ENCODE measurements at regions not wholly inside any gene's neighbourhood (a gene's known extent, or its start where the extent isn't known, plus 50 kb on each side); places are given as distances from the start of the nearest gene placed in this dataset.
"Not testable (repeated sequence)": the region's sequence is repeated elsewhere in the genome, so short reads cannot be mapped to it uniquely, and the experiment has no call there.

GRCh38 chr2:62339837-62340236, 143.9 kb downstream of the B3GNT2 start:
- DNase-seq = no peak
- Histone ChIP-seq H3K27me3 (no peaks in the 10 kb centered on the region; the same call in 1 of the 2 replicates), H3K4me1 (peaks cover 3% of the 10 kb centered on the region; the same call in 1 of the 2 replicates), H3K36me3 (no peaks in the 10 kb centered on the region), H3K27ac (no peak overlapping the region), H3K4me3 (no peak overlapping the region), H3K9me3 (replicated peaks) (no peaks in the 10 kb centered on the region)

DNA sequence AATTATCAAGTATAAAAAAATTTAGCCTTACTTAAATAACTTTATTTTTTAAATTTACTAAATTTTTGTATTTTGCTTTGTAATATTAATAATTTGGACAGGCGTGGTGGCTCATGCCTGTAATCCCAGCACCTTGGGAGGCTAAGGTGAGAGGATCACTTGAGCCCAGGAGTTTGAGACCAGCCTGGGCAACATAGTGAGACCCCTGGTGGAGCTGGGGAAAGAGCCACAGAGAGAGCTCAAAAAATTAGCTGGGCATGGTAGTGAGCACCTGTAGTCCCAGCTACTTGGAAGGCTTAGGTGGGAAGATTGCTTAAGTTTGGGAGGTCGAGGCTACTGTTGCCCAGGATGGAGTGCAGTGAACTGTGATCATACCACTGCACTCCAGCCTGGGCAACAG, 143.5 kb downstream of the B3GNT2 start:
- Histone ChIP-seq H3K9me3 (replicated peaks) (no peaks in the 10 kb centered on the region), H3K4me3 (no peak overlapping the region), H3K4me1 (peaks cover 3% of the 10 kb centered on the region; the same call in 1 of the 2 replicates), H3K27me3 (no peaks in the 10 kb centered on the region; the same call in 1 of the 2 replicates), H3K27ac (no peak overlapping the region), H3K36me3 (no peaks in the 10 kb centered on the region)
- DNase-seq = no peak

GRCh38 chr2:62338111-62338510, 142.2 kb downstream of the B3GNT2 start:
- Histone ChIP-seq H3K4me3 (no peak overlapping the region), H3K27me3 (no peaks in the 10 kb centered on the region; the same call in 1 of the 2 replicates), H3K9me3 (replicated peaks) (no peaks in the 10 kb centered on the region), H3K27ac (no peak overlapping the region), H3K4me1 (peaks cover 3% of the 10 kb centered on the region; the same call in 1 of the 2 replicates), H3K36me3 (no peaks in the 10 kb centered on the region)
- DNase-seq = no peak

GRCh38 chr2:62337403-62337802, 141.5 kb downstream of the B3GNT2 start:
- DNase-seq = no peak
- Histone ChIP-seq H3K36me3 (no peaks in the 10 kb centered on the region), H3K9me3 (replicated peaks) (no peaks in the 10 kb centered on the region), H3K4me1 (peaks cover 3% of the 10 kb centered on the region; the same call in 1 of the 2 replicates), H3K27ac (no peak overlapping the region), H3K4me3 (no peak overlapping the region), H3K27me3 (no peaks in the 10 kb centered on the region; the same call in 1 of the 2 replicates)

DNA sequence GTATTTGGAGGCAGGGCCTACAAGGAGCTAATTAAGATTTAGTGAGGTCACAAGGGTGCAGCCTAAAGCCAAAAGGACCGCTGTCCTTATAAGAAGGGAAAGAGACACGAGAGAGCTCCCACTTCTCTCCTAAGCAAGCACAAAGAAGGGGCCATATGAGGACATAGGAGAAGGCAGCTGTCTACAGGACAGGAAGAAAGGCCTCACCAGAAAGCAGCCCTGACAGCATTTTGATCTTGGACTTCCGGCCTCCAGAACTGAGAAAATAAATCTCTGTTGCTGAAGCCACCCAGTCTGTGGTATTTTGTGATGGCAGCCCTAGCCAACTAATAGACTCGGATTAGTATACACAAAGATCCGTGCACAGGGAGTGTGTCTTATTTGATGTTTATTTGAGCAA, 139.7 kb downstream of the B3GNT2 start:
- no peaks in the 10 kb centered on the region for H3K9me3 ChIP-seq (replicated peaks)
- H3K4me1 ChIP-seq = peaks cover 3% of the 10 kb centered on the region; the same call in 1 of the 2 replicates
- no peaks in the 10 kb centered on the region for H3K36me3 ChIP-seq
- DNase-seq = peak; percentile 7 to 31
- no peak overlapping the region for H3K4me3 ChIP-seq
- H3K27ac ChIP-seq = no peak overlapping the region
- no peaks in the 10 kb centered on the region; the same call in 1 of the 2 replicates for H3K27me3 ChIP-seq

GRCh38 chr2:62334440-62335058, 138.6 kb downstream of the B3GNT2 start:
- Histone ChIP-seq H3K36me3 (no peaks in the 10 kb centered on the region), H3K27me3 (no peaks in the 10 kb centered on the region), H3K27ac (no peak overlapping the region), H3K9me3 (replicated peaks) (no peaks in the 10 kb centered on the region), H3K4me1 (peaks cover 3% of the 10 kb centered on the region; the same call in 1 of the 2 replicates), H3K4me3 (no peak overlapping the region)
- DNase-seq = no peak

GRCh38 chr2:62334009-62334408, 138.1 kb downstream of the B3GNT2 start:
- no peaks in the 10 kb centered on the region for H3K9me3 ChIP-seq (replicated peaks)

DNA sequence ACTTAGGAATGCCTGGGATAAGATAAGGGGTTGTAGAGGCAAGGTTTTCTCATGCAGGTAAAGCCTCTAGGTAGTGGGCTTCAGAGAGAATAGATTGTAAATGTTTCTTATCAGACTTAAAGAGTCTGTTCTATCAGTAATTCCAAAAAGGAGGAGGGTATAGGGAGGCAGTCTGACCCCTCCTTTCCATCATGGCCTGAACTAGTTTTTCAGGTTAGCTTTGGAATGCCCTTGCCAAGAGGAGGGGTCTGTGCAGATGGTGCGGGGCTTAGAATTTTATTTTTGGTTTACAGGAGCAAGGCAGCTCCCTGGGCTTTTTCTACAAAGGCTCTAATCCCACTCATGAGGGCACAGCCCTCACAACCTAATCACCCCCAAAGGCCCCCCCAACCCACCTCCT, 135.0 kb downstream of the B3GNT2 start:
- Histone ChIP-seq H3K4me3 (no peak overlapping the region), H3K27me3 (no peaks in the 10 kb centered on the region), H3K36me3 (no peaks in the 10 kb centered on the region), H3K4me1 (peaks cover 3% of the 10 kb centered on the region; the same call in 1 of the 2 replicates), H3K9me3 (replicated peaks) (no peaks in the 10 kb centered on the region), H3K27ac (no peak overlapping the region)
- DNase-seq = no peak

More at GRCh38 chr2:62334009-62334408, 138.1 kb downstream of the B3GNT2 start:
- Histone ChIP-seq H3K36me3 (no peaks in the 10 kb centered on the region), H3K4me3 (no peak overlapping the region), H3K4me1 (peaks cover 3% of the 10 kb centered on the region; the same call in 1 of the 2 replicates), H3K27me3 (no peaks in the 10 kb centered on the region), H3K27ac (no peak overlapping the region)
- DNase-seq = no peak

DNA sequence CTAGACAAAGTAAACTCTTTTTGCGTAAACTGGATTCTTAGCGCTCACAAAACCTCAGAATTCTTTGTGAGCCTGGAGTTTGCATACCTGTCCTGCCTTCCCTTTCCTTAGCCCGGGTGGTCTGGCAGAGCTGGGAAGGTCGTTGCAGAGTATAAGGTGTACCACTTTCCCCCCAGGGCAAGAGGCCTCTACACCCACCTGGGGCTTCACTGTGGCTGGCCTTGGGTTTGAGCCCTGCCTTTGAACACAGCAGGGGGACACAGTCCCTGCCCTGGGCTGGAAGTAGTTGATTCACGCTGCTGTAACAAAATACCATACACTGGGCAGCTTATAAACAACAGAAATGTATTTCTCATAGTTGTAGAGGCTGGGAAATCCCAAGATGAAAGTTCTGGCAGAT, 133.9 kb downstream of the B3GNT2 start:
- Histone ChIP-seq H3K27ac (no peak overlapping the region), H3K4me1 (no peaks in the 10 kb centered on the region; the same call in 1 of the 2 replicates), H3K36me3 (no peaks in the 10 kb centered on the region), H3K9me3 (replicated peaks) (peaks cover 6% of the 10 kb centered on the region; the same call in 1 of the 2 replicates), H3K27me3 (no peaks in the 10 kb centered on the region), H3K4me3 (no peak overlapping the region)
- DNase-seq = no peak

- Histone ChIP-seq H3K27me3 (no peaks in the 10 kb centered on the region), H3K36me3 (no peaks in the 10 kb centered on the region), H3K4me3 (no peak overlapping the region), H3K9me3 (replicated peaks) (peaks cover 6% of the 10 kb centered on the region; the same call in 1 of the 2 replicates), H3K4me1 (no peaks in the 10 kb centered on the region; the same call in 1 of the 2 replicates), H3K27ac (no peak overlapping the region)
- DNase-seq = no peak
These were observed 130.8 kb downstream of the B3GNT2 start for GRCh38 chr2:62326735-62327134.

- peaks cover 6% of the 10 kb centered on the region; the same call in 1 of the 2 replicates for H3K9me3 ChIP-seq (replicated peaks)
- no peak overlapping the region for H3K4me3 ChIP-seq
- DNase-seq = no peak
- H3K36me3 ChIP-seq = no peaks in the 10 kb centered on the region
- no peaks in the 10 kb centered on the region for H3K27me3 ChIP-seq
- H3K27ac ChIP-seq = no peak overlapping the region
- H3K4me1 ChIP-seq = no peaks in the 10 kb centered on the region; the same call in 1 of the 2 replicates
These were observed 129.5 kb downstream of the B3GNT2 start for GRCh38 chr2:62325398-62325797.

DNA sequence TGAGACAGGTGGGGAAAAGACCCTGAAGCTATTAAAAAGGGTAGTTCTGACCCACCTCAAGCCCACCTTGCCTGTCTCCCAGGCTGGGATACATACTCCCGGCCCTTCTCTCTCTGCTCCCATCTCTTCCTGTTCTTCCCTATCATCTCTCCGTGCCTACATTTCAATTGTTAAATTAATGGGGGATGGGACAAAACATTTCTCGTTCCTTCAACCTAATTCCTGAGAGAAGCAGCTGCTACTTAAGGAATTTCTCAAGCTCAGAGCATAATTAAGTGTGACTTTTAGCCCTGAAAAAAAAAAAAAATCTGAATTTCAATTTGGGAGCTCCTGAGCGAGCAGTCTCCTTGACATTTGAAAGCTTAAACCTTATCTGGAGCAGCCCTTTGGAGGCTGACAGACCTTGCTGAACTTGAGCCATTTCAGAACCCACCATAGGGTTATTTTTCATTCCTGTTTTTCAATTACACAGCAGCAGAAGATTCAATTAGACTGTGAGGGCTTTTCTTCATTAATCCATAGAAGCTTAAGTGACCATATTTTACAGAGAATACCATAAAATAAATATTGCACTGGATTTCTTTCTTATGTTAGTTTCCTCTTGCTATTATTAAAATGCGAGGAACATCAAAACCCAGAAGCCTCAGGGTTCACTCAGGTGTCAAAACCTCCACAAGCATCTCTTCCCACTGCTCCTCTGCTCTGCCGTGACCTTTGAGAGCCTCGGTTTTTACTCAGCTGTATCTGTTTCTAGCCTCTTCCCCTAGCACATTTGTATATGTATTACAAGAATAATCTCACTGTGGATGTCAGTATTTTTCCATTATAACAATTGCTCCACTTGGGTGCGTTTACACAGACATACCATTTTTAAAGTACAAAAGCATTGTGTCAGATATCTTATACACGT, 125.7 kb downstream of the B3GNT2 start:
- Histone ChIP-seq H3K9me3 (replicated peaks) (peaks cover 6% of the 10 kb centered on the region; the same call in 1 of the 2 replicates), H3K27me3 (no peaks in the 10 kb centered on the region), H3K4me1 (no peaks in the 10 kb centered on the region; the same call in 1 of the 2 replicates), H3K36me3 (no peaks in the 10 kb centered on the region), H3K4me3 (no peak overlapping the region), H3K27ac (no peak overlapping the region)
- DNase-seq = no peak

DNA sequence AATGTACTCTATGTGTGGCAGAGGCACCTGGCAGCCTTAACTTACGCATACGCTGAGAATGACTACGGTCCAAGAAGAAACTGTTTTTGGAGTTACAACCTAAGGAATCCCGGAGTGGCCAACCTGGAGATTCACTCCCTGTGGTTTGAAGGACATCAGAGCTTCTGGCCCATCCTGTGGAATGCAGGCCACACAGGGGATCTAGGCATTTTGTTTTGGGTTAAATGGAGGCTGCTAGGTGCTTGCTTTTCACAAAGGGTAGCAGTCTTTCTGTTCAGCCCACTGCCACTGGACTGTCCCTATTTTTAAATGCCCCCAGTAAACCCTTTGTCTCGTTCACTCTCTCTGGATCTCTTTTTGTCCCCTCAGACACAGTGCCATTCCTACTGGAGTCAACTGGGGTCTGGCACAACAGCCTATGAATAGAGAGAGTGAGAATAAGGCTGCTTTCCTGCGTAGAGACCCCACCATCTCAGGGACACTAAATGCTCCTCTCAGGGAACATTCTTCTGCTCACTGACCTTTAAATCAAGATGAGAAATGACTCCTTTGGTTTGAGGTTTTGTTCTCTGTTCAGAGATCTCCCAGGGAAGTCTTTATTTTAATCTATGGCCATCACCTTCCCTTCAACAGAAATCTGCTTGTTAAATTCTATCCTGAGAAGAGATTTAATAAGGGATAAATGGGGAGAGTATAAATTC, 124.9 kb downstream of the B3GNT2 start:
- Histone ChIP-seq H3K9me3 (replicated peaks) (peaks cover 6% of the 10 kb centered on the region; the same call in 1 of the 2 replicates), H3K27me3 (no peaks in the 10 kb centered on the region), H3K27ac (no peak overlapping the region), H3K4me1 (no peaks in the 10 kb centered on the region; the same call in 1 of the 2 replicates), H3K4me3 (no peak overlapping the region), H3K36me3 (no peaks in the 10 kb centered on the region)
- no peak for DNase-seq

GRCh38 chr2:62320137-62320536, 124.2 kb downstream of the B3GNT2 start:
- not testable (repeated sequence) for H3K27me3 ChIP-seq; H3K4me1 ChIP-seq; H3K4me3 ChIP-seq; DNase-seq; H3K36me3 ChIP-seq; H3K9me3 ChIP-seq (replicated peaks); H3K27ac ChIP-seq
